ENCODE measurements at regions not wholly inside any gene's neighbourhood (a gene's known extent, or its start where the extent isn't known, plus 50 kb on each side); places are given as distances from the start of the nearest gene placed in this dataset.

- Histone ChIP-seq H4K20me1 (ENCODE audit: insufficient read depth, low read length) (no peaks in the 10 kb centered on the region), H3K36me3 (ENCODE audit: insufficient read depth, low read length) (no peaks in the 10 kb centered on the region), H3K4me1 (ENCODE audit: insufficient read depth, low read length, poor library complexity, severe bottlenecking) (no peaks in the 10 kb centered on the region), H3K9me3 (ENCODE audit: low read length) (no peaks in the 10 kb centered on the region), H3K79me2 (ENCODE audit: insufficient read depth, low read depth, low read length) (no peaks in the 10 kb centered on the region), H3K4me3 (ENCODE audit: low read depth, low read length, poor library complexity, severe bottlenecking) (no peak overlapping the region), H3K9me2 (ENCODE audit: insufficient read depth, low read length) (no peaks in the 10 kb centered on the region), H3K4me2 (ENCODE audit: low read length) (no peak overlapping the region), H3K27ac (ENCODE audit: low read depth, low read length, poor library complexity, severe bottlenecking) (no peak overlapping the region), H2AFZ (ENCODE audit: low read length) (no peak overlapping the region; the same call in 1 of the 2 replicates)
- intact Hi-C loops (cut with micrococcal nuclease; ENCODE audit: unreplicated experiment) = no loop called here
- ChIA-PET POLR2A (no interaction called here), CTCF (ENCODE audit: unreplicated experiment) (no interaction called here)
- no peak for TF ChIP-seq EZH2phosphoT487 (IDR thresholded peaks at IDR 0.05; ENCODE audit: borderline replicate concordance, low read depth, low read length)
- TF ChIP-seq CTCF (conservative IDR thresholded peaks at IDR 0.05; ENCODE audit: low read length) = no peak
- BruUV-seq (replicated peaks) = no TSS peak
- no peak for DNase-seq (ENCODE audit: low spot score)
Observed at GRCh38 chr5:105745111-105745510, 1925.6 kb downstream of the EFNA5 start.

- intact Hi-C loops (cut with micrococcal nuclease; ENCODE audit: unreplicated experiment) = no loop called here
- Histone ChIP-seq H3K27ac (ENCODE audit: low read depth, low read length, poor library complexity, severe bottlenecking) (no peak overlapping the region), H3K4me3 (ENCODE audit: low read depth, low read length, poor library complexity, severe bottlenecking) (no peak overlapping the region), H3K9me2 (ENCODE audit: insufficient read depth, low read length) (no peaks in the 10 kb centered on the region), H4K20me1 (ENCODE audit: insufficient read depth, low read length) (no peaks in the 10 kb centered on the region), H2AFZ (ENCODE audit: low read length) (no peak overlapping the region), H3K9me3 (ENCODE audit: low read length) (no peaks in the 10 kb centered on the region), H3K36me3 (ENCODE audit: insufficient read depth, low read length) (no peaks in the 10 kb centered on the region), H3K79me2 (ENCODE audit: insufficient read depth, low read depth, low read length) (no peaks in the 10 kb centered on the region), H3K4me2 (ENCODE audit: low read length) (no peak overlapping the region), H3K4me1 (ENCODE audit: insufficient read depth, low read length, poor library complexity, severe bottlenecking) (no peaks in the 10 kb centered on the region)
- TF ChIP-seq CTCF (conservative IDR thresholded peaks at IDR 0.05; ENCODE audit: low read length) = no peak
- TF ChIP-seq EZH2phosphoT487 (IDR thresholded peaks at IDR 0.05; ENCODE audit: borderline replicate concordance, low read depth, low read length) = no peak
- DNase-seq (ENCODE audit: low spot score) = no peak
- CTCF ChIA-PET (ENCODE audit: unreplicated experiment) = no interaction called here
- no TSS peak for BruUV-seq (replicated peaks)
- POLR2A ChIA-PET = interaction anchor here (0.7 kb wide), 1 partner anchor 75 kb away, joined by 3 read pairs; no protein-coding TSS in a partner anchor
Observed at GRCh38 chr5:105740242-105740641, 1930.5 kb downstream of the EFNA5 start.

GRCh38 chr5:105739732-105740131 lies 1931.0 kb downstream of the EFNA5 start:
- TF ChIP-seq EZH2phosphoT487 (IDR thresholded peaks at IDR 0.05; ENCODE audit: borderline replicate concordance, low read depth, low read length) (no peak), CTCF (conservative IDR thresholded peaks at IDR 0.05; ENCODE audit: low read length) (no peak)
- Histone ChIP-seq H3K4me1 (ENCODE audit: insufficient read depth, low read length, poor library complexity, severe bottlenecking) (no peaks in the 10 kb centered on the region), H3K79me2 (ENCODE audit: insufficient read depth, low read depth, low read length) (no peaks in the 10 kb centered on the region), H2AFZ (ENCODE audit: low read length) (no peak overlapping the region), H3K4me2 (ENCODE audit: low read length) (no peak overlapping the region), H3K4me3 (ENCODE audit: low read depth, low read length, poor library complexity, severe bottlenecking) (no peak overlapping the region), H3K27ac (ENCODE audit: low read depth, low read length, poor library complexity, severe bottlenecking) (no peak overlapping the region), H4K20me1 (ENCODE audit: insufficient read depth, low read length) (no peaks in the 10 kb centered on the region), H3K9me3 (ENCODE audit: low read length) (no peaks in the 10 kb centered on the region), H3K9me2 (ENCODE audit: insufficient read depth, low read length) (no peaks in the 10 kb centered on the region), H3K36me3 (ENCODE audit: insufficient read depth, low read length) (no peaks in the 10 kb centered on the region)
- ChIA-PET POLR2A (interaction anchor here (0.7 to 1.2 kb wide), 2 partner anchors 9 to 75 kb away, joined by 3 read pairs; no protein-coding TSS in a partner anchor), CTCF (ENCODE audit: unreplicated experiment) (no interaction called here)
- no peak for DNase-seq (ENCODE audit: low spot score)
- no TSS peak for BruUV-seq (replicated peaks)
- intact Hi-C loops (cut with micrococcal nuclease; ENCODE audit: unreplicated experiment) = no loop called here
